PC-3 (cell line): ENCODE measurements at regions not wholly inside any gene's neighbourhood (a gene's known extent, or its start where the extent isn't known, plus 50 kb on each side); places are given as distances from the start of the nearest gene placed in this dataset.

Experiments used
- ATAC-seq: fragments of 200-7000 bp; cut with Tn5 transposase; 2 replicates; pipeline ENCODE4 v1.9.1; 2020; ENCODE audit warnings: mild to moderate bottlenecking, moderate library complexity
- BruUV-seq: library from RNA; stranded (reverse); fragments of 400-500 nt; replicated peaks from 2 replicates; lab custom pipeline; 2021; lab: Mats Ljungman, UMichigan
- CTCF ChIA-PET: fragments of 300-600 bp; sonication (Branson Sonifier 250); formaldehyde crosslinking; loops from one replicate; lab custom pipeline; 2022; ENCODE audit warnings: antibody characterized with exemption; lab: Charles Lee
- POLR2A ChIA-PET: fragments of 300-600 bp; sonication (Branson Sonifier 250); formaldehyde crosslinking; loops from one replicate; lab custom pipeline; 2022; ENCODE audit warnings: antibody characterized with exemption; ENCODE audit not compliant: unreplicated experiment; lab: Charles Lee
- DNase-seq: peaks from one replicate; pipeline ENCODE4 v3.0.0-alpha.2; 2015
- H2AFZ ChIP-seq: fragments of 300-600 bp; sonication (generic); 2 replicates; pipeline ENCODE4 v1.6.0; 2016; ENCODE audit warnings: antibody characterized with exemption, low read length
- H3F3A ChIP-seq: fragments of 300-600 bp; sonication (generic); one replicate; pipeline ENCODE4 v1.6.0; 2017; ENCODE audit warnings: antibody characterized with exemption, low read length, control low read depth, mild to moderate bottlenecking; ENCODE audit not compliant: unreplicated experiment
- H3K27ac ChIP-seq: fragments of 300-600 bp; sonication (generic); 2 replicates; pipeline ENCODE4 v1.5.1; 2016; ENCODE audit warnings: mild to moderate bottlenecking, low read length
- H3K27me3 ChIP-seq: fragments of 300-600 bp; sonication (generic); 2 replicates; pipeline ENCODE4 v1.6.1; 2016; ENCODE audit warnings: low read length, mixed read lengths
- H3K36me3 ChIP-seq: fragments of 300-600 bp; sonication (generic); 2 replicates; pipeline ENCODE4 v1.6.1; 2016; ENCODE audit warnings: low read depth, mixed run types, low read length, mixed read lengths
- H3K4me1 ChIP-seq: fragments of 300-600 bp; sonication (generic); 2 replicates; pipeline ENCODE4 v1.5.1; 2016; ENCODE audit warnings: low read length; ENCODE audit not compliant: insufficient read depth
- H3K4me2 ChIP-seq: fragments of 300-600 bp; sonication (generic); 2 replicates; pipeline ENCODE4 v1.6.0; 2016; ENCODE audit warnings: low read length
- H3K4me3 ChIP-seq: fragments of 300-600 bp; sonication (generic); 2 replicates; pipeline ENCODE4 v1.5.1; 2016; ENCODE audit warnings: mild to moderate bottlenecking, low read length, mixed read lengths
- H3K79me2 ChIP-seq: fragments of 300-600 bp; sonication (generic); 2 replicates; pipeline ENCODE4 v1.6.1; 2017; ENCODE audit warnings: low read length, mixed read lengths
- H3K9ac ChIP-seq: fragments of 300-600 bp; sonication (generic); 2 replicates; pipeline ENCODE4 v1.6.0; 2016; ENCODE audit warnings: mild to moderate bottlenecking, low read length
- H3K9me2 ChIP-seq: fragments of 300-600 bp; sonication (generic); replicated peaks from 2 replicates; pipeline ENCODE4 v1.6.1; 2016; ENCODE audit warnings: mixed run types, low read length, mixed read lengths
- H3K9me3 ChIP-seq: fragments of 300-600 bp; sonication (generic); 2 replicates; pipeline ENCODE4 v1.6.1; 2016; ENCODE audit warnings: low read length, mixed read lengths
- H4K20me1 ChIP-seq: fragments of 300-600 bp; sonication (generic); 2 replicates; pipeline ENCODE4 v1.6.1; 2016; ENCODE audit warnings: low read length, mixed read lengths
- EZH2 ChIP-seq: fragments of 300-600 bp; sonication (generic); IDR thresholded peaks from one replicate; pipeline ENCODE4 v1.6.1; 2017; ENCODE audit warnings: antibody characterized with exemption, mild to moderate bottlenecking, low read length; ENCODE audit not compliant: unreplicated experiment
- EZH2phosphoT487 ChIP-seq: fragments of 300-600 bp; sonication (generic); IDR thresholded peaks from 2 replicates; pipeline ENCODE4 v1.6.1; 2018; ENCODE audit warnings: mild to moderate bottlenecking, antibody characterized with exemption, low read length, borderline replicate concordance
- intact Hi-C: fragments of 100-400 bp; cut with micrococcal nuclease; formaldehyde crosslinking; loops from 2 replicates; pipeline ENCODE4 v1.9.0; 2023
- TF ChIP-seq, protein P1 (sequence below): fragments of 300-600 bp; sonication (generic); conservative IDR thresholded peaks from 2 replicates; pipeline ENCODE4 v1.5.1; 2017; ENCODE audit warnings: antibody characterized with exemption, low read depth, mild to moderate bottlenecking, low read length

DNA sequence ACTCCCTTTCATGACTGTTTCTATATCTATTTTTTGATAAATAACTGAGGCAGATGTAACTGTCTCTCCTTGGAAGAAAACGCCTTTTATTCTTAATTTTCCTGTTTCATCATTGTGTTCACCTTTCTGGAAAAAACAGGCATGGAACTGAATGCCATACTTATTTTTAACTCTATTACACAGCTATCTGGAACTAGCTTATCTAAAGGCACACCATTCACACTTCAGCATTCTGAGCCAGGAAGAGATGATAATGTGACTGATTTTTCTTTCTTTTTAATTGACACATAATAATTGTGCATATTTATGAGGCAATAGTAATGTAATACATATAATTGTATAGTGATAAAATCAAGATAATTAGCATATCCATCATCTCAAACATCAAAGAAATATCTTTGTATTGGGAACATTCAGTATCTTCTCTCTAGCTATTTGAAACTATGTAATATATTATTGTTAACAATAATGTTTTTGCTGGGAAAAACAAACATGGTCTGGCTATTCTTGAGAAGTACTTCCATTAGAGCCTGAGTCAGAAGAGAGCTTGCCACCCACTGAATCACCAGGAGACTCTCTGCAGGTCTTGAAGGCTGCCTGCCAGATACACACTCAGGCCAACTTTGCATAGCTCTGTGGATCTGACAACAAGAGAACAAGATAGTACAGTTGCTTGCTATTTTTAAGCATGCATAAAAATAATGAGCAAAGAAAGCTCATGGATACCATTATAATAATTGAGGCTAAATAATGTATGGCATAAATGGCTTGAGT lies 501.0 kb upstream of the EDIL3 start:
- Histone ChIP-seq H3K4me1 (no peaks in the 10 kb centered on the region), H3K9me2 (no peaks in the 10 kb centered on the region), H2AFZ (no peak overlapping the region), H3K27ac (peak overlapping the region; percentile 23), H3K9ac (peak overlapping the region; percentile 17; the same call in 1 of the 2 replicates), H3F3A (no peaks in the 10 kb centered on the region), H3K4me2 (no peak overlapping the region), H3K79me2 (no peaks in the 10 kb centered on the region), H3K4me3 (no peak overlapping the region), H4K20me1 (no peaks in the 10 kb centered on the region), H3K9me3 (no peaks in the 10 kb centered on the region), H3K36me3 (no peaks in the 10 kb centered on the region), H3K27me3 (no peaks in the 10 kb centered on the region)
- peak; percentile 87 for ATAC-seq
- POLR2A ChIA-PET: no interaction called here
- CTCF ChIA-PET: no interaction called here
- BruUV-seq: no TSS peak
- intact Hi-C loops: no loop called here
- DNase-seq: peak; percentile 35
- TF ChIP-seq EZH2: no peak
- no peak for TF ChIP-seq EZH2phosphoT487
- TF ChIP-seq, protein P1, sequence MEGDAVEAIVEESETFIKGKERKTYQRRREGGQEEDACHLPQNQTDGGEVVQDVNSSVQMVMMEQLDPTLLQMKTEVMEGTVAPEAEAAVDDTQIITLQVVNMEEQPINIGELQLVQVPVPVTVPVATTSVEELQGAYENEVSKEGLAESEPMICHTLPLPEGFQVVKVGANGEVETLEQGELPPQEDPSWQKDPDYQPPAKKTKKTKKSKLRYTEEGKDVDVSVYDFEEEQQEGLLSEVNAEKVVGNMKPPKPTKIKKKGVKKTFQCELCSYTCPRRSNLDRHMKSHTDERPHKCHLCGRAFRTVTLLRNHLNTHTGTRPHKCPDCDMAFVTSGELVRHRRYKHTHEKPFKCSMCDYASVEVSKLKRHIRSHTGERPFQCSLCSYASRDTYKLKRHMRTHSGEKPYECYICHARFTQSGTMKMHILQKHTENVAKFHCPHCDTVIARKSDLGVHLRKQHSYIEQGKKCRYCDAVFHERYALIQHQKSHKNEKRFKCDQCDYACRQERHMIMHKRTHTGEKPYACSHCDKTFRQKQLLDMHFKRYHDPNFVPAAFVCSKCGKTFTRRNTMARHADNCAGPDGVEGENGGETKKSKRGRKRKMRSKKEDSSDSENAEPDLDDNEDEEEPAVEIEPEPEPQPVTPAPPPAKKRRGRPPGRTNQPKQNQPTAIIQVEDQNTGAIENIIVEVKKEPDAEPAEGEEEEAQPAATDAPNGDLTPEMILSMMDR: no peak

DNA sequence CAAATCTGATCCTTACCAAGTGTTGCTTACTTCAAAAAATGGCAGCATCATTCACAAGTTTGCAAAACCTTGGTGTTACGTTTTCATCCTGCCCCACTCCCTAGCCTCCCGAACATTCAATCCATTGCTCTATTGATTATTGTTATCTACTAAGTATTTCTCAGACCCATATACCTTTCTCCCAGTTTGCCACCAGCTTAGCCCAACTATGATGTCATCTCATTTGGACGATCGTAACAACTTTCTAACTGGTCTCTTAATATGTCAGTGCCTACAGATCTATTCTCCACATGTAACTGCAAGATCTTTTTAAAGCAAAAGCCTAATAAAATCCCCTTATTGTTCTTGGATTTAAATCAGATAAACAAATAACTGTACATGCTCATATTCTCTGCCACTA lies 497.1 kb upstream of the EDIL3 start:
- Histone ChIP-seq H3K36me3 (no peaks in the 10 kb centered on the region), H3K9ac (no peak overlapping the region), H3K27ac (no peak overlapping the region), H3K4me2 (no peak overlapping the region), H3K9me3 (no peaks in the 10 kb centered on the region), H3F3A (no peaks in the 10 kb centered on the region), H3K4me1 (no peaks in the 10 kb centered on the region), H3K9me2 (no peaks in the 10 kb centered on the region), H4K20me1 (no peaks in the 10 kb centered on the region), H3K27me3 (no peaks in the 10 kb centered on the region), H2AFZ (no peak overlapping the region), H3K79me2 (no peaks in the 10 kb centered on the region), H3K4me3 (no peak overlapping the region)
- ATAC-seq: no peak
- TF ChIP-seq, protein P1: no peak
- no peak for TF ChIP-seq EZH2phosphoT487
- no peak for TF ChIP-seq EZH2
- BruUV-seq: no TSS peak
- CTCF ChIA-PET: no interaction called here
- DNase-seq: no peak
- POLR2A ChIA-PET: no interaction called here
- intact Hi-C loops: no loop called here

DNA sequence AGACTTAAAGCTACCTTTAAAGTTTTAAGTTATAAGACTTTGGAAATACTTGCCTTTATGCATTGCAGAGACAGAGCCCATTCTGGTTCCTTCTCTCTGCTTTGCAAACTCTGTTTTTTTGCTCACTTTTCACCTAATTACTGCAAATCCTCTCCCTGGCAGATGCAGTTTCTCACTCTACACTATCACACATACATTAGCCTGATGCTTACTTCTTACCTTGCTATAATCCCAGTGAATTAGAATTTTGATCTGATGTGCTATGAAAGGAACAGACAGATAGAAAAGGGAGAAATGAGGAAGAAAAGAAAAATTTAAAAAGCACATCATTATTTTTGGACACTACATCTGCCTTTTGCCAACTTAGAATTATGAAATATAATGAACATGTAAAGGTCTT lies 489.5 kb upstream of the EDIL3 start:
- Histone ChIP-seq H3K9me2 (no peaks in the 10 kb centered on the region), H3K4me3 (no peak overlapping the region), H3K79me2 (no peaks in the 10 kb centered on the region), H3K36me3 (no peaks in the 10 kb centered on the region), H3K4me2 (no peak overlapping the region), H3F3A (no peaks in the 10 kb centered on the region), H3K9ac (no peak overlapping the region), H3K27me3 (no peaks in the 10 kb centered on the region), H3K27ac (no peak overlapping the region), H4K20me1 (no peaks in the 10 kb centered on the region), H2AFZ (no peak overlapping the region), H3K4me1 (no peaks in the 10 kb centered on the region), H3K9me3 (no peaks in the 10 kb centered on the region)
- ATAC-seq (no peak), DNase-seq (no peak)
- TF ChIP-seq, protein P1: no peak
- intact Hi-C loops: no loop called here
- CTCF ChIA-PET: no interaction called here
- POLR2A ChIA-PET: no interaction called here
- BruUV-seq: no TSS peak
